ENCODE measurements at regions not wholly inside any gene's neighbourhood (a gene's known extent, or its start where the extent isn't known, plus 50 kb on each side); places are given as distances from the start of the nearest gene placed in this dataset.

GRCh38 chr17:6261466-6261865 lies 173.5 kb downstream of the AIPL1 start:
- TF ChIP-seq CTCF (IDR thresholded peaks at IDR 0.05) (no peak), POLR2A (IDR thresholded peaks at IDR 0.05) (no peak)

Measured in thyroid gland (tissue), 4 donors.